SK-N-SH (cell line): ENCODE measurements at regions not wholly inside any gene's neighbourhood (a gene's known extent, or its start where the extent isn't known, plus 50 kb on each side); places are given as distances from the start of the nearest gene placed in this dataset.

ENCODE experiments used
- CTCF ChIA-PET: fragments of 300-600, 350-600 bp; formaldehyde crosslinking; extraction: SDS; loops from one replicate; lab custom pipeline; 2021; lab: Yijun Ruan, JAX
- POLR2A ChIA-PET: fragments of 350-600 bp; sonication (Branson Sonifier 250); formaldehyde crosslinking; extraction: SDS; loops from one replicate; lab custom pipeline; 2020; ENCODE audit warnings: antibody characterized with exemption, inconsistent platforms; lab: Yijun Ruan, JAX
- DNase-seq: peaks from one replicate; pipeline ENCODE4 v3.0.0; 2012
- H2AFZ ChIP-seq: fragments of 200-600 bp; sonication (generic); 2 replicates; pipeline ENCODE4 v1.8.1; 2016; ENCODE audit warnings: antibody characterized with exemption, mild to moderate bottlenecking, low read depth
- H3F3A ChIP-seq: fragments of 200-600 bp; sonication (generic); replicated peaks from 2 replicates; pipeline ENCODE3; 2016; ENCODE audit warnings: antibody characterized with exemption, mild to moderate bottlenecking; ENCODE audit not compliant: insufficient read depth
- H3K27ac ChIP-seq, 2 experiments: fragments of 200-500 bp in 1 of 2; fragments of 200-600 bp in 1 of 2; sonication (Bioruptor generic) in 1 of 2; sonication (generic), shearing (Covaris generic) in 1 of 2; 2 replicates each; pipeline versions ENCODE4 v1.5.1 to v1.6.1; 2014 to 2016; ENCODE audit warnings: low read depth in 2 of 2, inconsistent platforms in 1 of 2, low read length in 1 of 2, mild to moderate bottlenecking in 1 of 2, mixed read lengths in 1 of 2
- H3K27me3 ChIP-seq: fragments of 200-600 bp; sonication (generic), shearing (Covaris generic); 2 replicates; pipeline ENCODE4 v1.6.1; 2016; ENCODE audit warnings: mixed run types; ENCODE audit not compliant: insufficient read depth
- H3K36me3 ChIP-seq, 2 experiments: fragments of 200-500 bp in 1 of 2; fragments of 200-600 bp in 1 of 2; sonication (Bioruptor generic) in 1 of 2; sonication (generic) in 1 of 2; replicated peaks in 1 of 2; 2 replicates each; pipeline versions ENCODE3 to v1.5.1; 2014 to 2016; ENCODE audit warnings: low read length in 1 of 2, mild to moderate bottlenecking in 1 of 2; ENCODE audit not compliant: insufficient read depth in 2 of 2, control insufficient read depth in 1 of 2
- H3K4me1 ChIP-seq, 2 experiments: fragments of 200-500 bp in 1 of 2; fragments of 200-600 bp in 1 of 2; sonication (Bioruptor generic) in 1 of 2; sonication (generic), shearing (Covaris generic) in 1 of 2; 2 replicates each; pipeline versions ENCODE4 v1.5.1 to v1.6.1; 2014 to 2016; ENCODE audit warnings: low read depth in 1 of 2, low read length in 1 of 2, mixed run types in 1 of 2; ENCODE audit not compliant: insufficient read depth in 2 of 2, control insufficient read depth in 1 of 2
- H3K4me2 ChIP-seq: fragments of 200-600 bp; sonication (generic), shearing (Covaris generic); 2 replicates; pipeline ENCODE4 v1.6.1; 2017; ENCODE audit warnings: mixed run types
- H3K4me3 ChIP-seq, 2 experiments: fragments of 200-500 bp in 1 of 2; fragments of 200-600 bp in 1 of 2; sonication (Bioruptor generic) in 1 of 2; sonication (generic), shearing (Covaris generic) in 1 of 2; 2 replicates each; pipeline versions ENCODE4 v1.5.1 to v1.8.1; 2014 to 2016; ENCODE audit warnings: low read depth in 2 of 2, inconsistent platforms in 1 of 2, low read length in 1 of 2, mild to moderate bottlenecking in 1 of 2, mixed read lengths in 1 of 2, moderate library complexity in 1 of 2
- H3K79me2 ChIP-seq: fragments of 200-600 bp; sonication (generic); 2 replicates; pipeline ENCODE4 v1.8.1; 2017; ENCODE audit warnings: mild to moderate bottlenecking; ENCODE audit not compliant: insufficient read depth
- H3K9ac ChIP-seq: fragments of 200-600 bp; sonication (generic); 2 replicates; pipeline ENCODE4 v1.6.1; 2017; ENCODE audit warnings: mixed run types
- H3K9me2 ChIP-seq: fragments of 200-600 bp; sonication (generic); 2 replicates; pipeline ENCODE4 v1.6.1; 2017; ENCODE audit warnings: mixed run types
- H3K9me3 ChIP-seq: fragments of 200-600 bp; sonication (generic); 2 replicates; pipeline ENCODE4 v1.6.1; 2017; ENCODE audit warnings: mixed run types, mild to moderate bottlenecking, moderate library complexity
- H4K20me1 ChIP-seq: fragments of 200-600 bp; sonication (generic); 2 replicates; pipeline ENCODE4 v1.6.1; 2017; ENCODE audit warnings: mild to moderate bottlenecking, mixed run types; ENCODE audit not compliant: insufficient read depth
- CTCF ChIP-seq: fragments of 200-600 bp; sonication (generic); IDR thresholded peaks from 2 replicates; pipeline ENCODE4 v1.6.1; 2017; ENCODE audit warnings: antibody characterized with exemption, mild to moderate bottlenecking, moderate library complexity
- EZH2phosphoT487 ChIP-seq: fragments of 200-600 bp; sonication (generic); IDR thresholded peaks from 2 replicates; pipeline ENCODE4 v1.6.1; 2017; ENCODE audit warnings: low read depth, mixed run types, mild to moderate bottlenecking, antibody characterized with exemption, moderate library complexity, borderline replicate concordance
- FOSL2 ChIP-seq: IDR thresholded peaks from 2 replicates; pipeline ENCODE4 v1.4.0; 2012; ENCODE audit warnings: low read depth, mild to moderate bottlenecking, moderate library complexity, borderline replicate concordance
- FOXJ3 ChIP-seq: sonication (generic); formaldehyde crosslinking; IDR thresholded peaks from 2 replicates; pipeline ENCODE4 v1.5.1; 2020; ENCODE audit warnings: mild to moderate bottlenecking, missing genetic modification reagents
- JUND ChIP-seq: IDR thresholded peaks from 2 replicates; pipeline ENCODE4 v1.4.0; 2012
- NRF1 ChIP-seq: IDR thresholded peaks from 2 replicates; pipeline ENCODE4 v1.6.1; 2012; ENCODE audit warnings: low read depth, mild to moderate bottlenecking, low read length
- SIN3A ChIP-seq: IDR thresholded peaks from 2 replicates; pipeline ENCODE4 v1.6.1; 2012; ENCODE audit warnings: low read depth, mild to moderate bottlenecking, low read length, moderate library complexity, borderline replicate concordance
- TEAD4 ChIP-seq: IDR thresholded peaks from 2 replicates; pipeline ENCODE4 v1.4.0; 2012; ENCODE audit warnings: mild to moderate bottlenecking, borderline replicate concordance; ENCODE audit not compliant: insufficient read depth
- USF1 ChIP-seq: IDR thresholded peaks from 2 replicates; pipeline ENCODE4 v1.4.0; 2012; ENCODE audit warnings: low read depth, borderline replicate concordance
- YY1 ChIP-seq: IDR thresholded peaks from 2 replicates; pipeline ENCODE4 v1.4.0; 2012; ENCODE audit warnings: low read depth, mild to moderate bottlenecking
- WGBS: methylation state at CpG from one replicate; pipeline ENCODE4 v1.1.6; 2017; ENCODE audit warnings: low lambda C conversion rate; 5-methylcytosine and 5-hydroxymethylcytosine counted together
- TF ChIP-seq, protein P1 (sequence below): IDR thresholded peaks from 2 replicates; pipeline ENCODE4 v1.4.0; 2012; ENCODE audit warnings: low read depth, borderline replicate concordance
- TF ChIP-seq, protein P2 (sequence below): fragments of 150-350 bp; IDR thresholded peaks from 2 replicates; pipeline ENCODE4 v1.6.1; 2016; ENCODE audit warnings: mild to moderate bottlenecking, low read depth, low read length

- H3K4me3 ChIP-seq: no peak overlapping the region
- no peaks in the 10 kb centered on the region for H3K9me2 ChIP-seq
- no peaks in the 10 kb centered on the region for H3F3A ChIP-seq
- H3K4me1 ChIP-seq: peaks cover 0 to 5% of the 10 kb centered on the region in 2 experiments; a peak in 1 of 4 replicates
- peaks cover 23% of the 10 kb centered on the region; the same call in 1 of the 2 replicates for H3K27me3 ChIP-seq
- H3K27ac ChIP-seq: no peak overlapping the region
- TF ChIP-seq TEAD4 (no peak), CTCF (no peak), NRF1 (no peak), YY1 (no peak)
- TF ChIP-seq, protein P1, sequence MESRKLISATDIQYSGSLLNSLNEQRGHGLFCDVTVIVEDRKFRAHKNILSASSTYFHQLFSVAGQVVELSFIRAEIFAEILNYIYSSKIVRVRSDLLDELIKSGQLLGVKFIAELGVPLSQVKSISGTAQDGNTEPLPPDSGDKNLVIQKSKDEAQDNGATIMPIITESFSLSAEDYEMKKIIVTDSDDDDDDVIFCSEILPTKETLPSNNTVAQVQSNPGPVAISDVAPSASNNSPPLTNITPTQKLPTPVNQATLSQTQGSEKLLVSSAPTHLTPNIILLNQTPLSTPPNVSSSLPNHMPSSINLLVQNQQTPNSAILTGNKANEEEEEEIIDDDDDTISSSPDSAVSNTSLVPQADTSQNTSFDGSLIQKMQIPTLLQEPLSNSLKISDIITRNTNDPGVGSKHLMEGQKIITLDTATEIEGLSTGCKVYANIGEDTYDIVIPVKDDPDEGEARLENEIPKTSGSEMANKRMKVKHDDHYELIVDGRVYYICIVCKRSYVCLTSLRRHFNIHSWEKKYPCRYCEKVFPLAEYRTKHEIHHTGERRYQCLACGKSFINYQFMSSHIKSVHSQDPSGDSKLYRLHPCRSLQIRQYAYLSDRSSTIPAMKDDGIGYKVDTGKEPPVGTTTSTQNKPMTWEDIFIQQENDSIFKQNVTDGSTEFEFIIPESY: no peak
- no peaks in the 10 kb centered on the region for H3K9me3 ChIP-seq
- no peaks in the 10 kb centered on the region for H3K36me3 ChIP-seq
- POLR2A ChIA-PET: no interaction called here
- 44% methylated on average over 6 of the region's 6 CpGs for WGBS
- no peak overlapping the region for H3K4me2 ChIP-seq
- no peak overlapping the region for H2AFZ ChIP-seq
- DNase-seq: no peak
- no peak overlapping the region for H3K9ac ChIP-seq
- no peaks in the 10 kb centered on the region for H4K20me1 ChIP-seq
- no peaks in the 10 kb centered on the region for H3K79me2 ChIP-seq
- CTCF ChIA-PET: interaction anchor here (1.0 kb wide), 1 partner anchor 10 kb away, joined by 3 read pairs; no protein-coding TSS in a partner anchor
These were observed 156.3 kb upstream of the MVB12B start for GRCh38 chr9:126170286-126170823.

GRCh38 chr9:126171641-126172040 is 155.0 kb upstream of the MVB12B start:
- H4K20me1 ChIP-seq: no peaks in the 10 kb centered on the region
- CTCF ChIA-PET: no interaction called here
- no peak for DNase-seq
- no peak overlapping the region for H3K27ac ChIP-seq
- 86% methylated on average over 8 of the region's 8 CpGs for WGBS
- no peak overlapping the region for H3K4me3 ChIP-seq
- no peaks in the 10 kb centered on the region for H3K9me2 ChIP-seq
- no peak for TF ChIP-seq SIN3A
- no peak for TF ChIP-seq JUND
- TF ChIP-seq, protein P2, sequence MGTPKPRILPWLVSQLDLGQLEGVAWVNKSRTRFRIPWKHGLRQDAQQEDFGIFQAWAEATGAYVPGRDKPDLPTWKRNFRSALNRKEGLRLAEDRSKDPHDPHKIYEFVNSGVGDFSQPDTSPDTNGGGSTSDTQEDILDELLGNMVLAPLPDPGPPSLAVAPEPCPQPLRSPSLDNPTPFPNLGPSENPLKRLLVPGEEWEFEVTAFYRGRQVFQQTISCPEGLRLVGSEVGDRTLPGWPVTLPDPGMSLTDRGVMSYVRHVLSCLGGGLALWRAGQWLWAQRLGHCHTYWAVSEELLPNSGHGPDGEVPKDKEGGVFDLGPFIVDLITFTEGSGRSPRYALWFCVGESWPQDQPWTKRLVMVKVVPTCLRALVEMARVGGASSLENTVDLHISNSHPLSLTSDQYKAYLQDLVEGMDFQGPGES: no peak
- no peak for TF ChIP-seq EZH2phosphoT487
- no peak for TF ChIP-seq FOSL2
- TF ChIP-seq, protein P1: no peak
- TF ChIP-seq TEAD4: no peak
- no peak for TF ChIP-seq USF1
- TF ChIP-seq FOXJ3: no peak
- TF ChIP-seq, all 33 proteins: peak for 0
- no peak overlapping the region for H2AFZ ChIP-seq
- peaks cover 0 to 5% of the 10 kb centered on the region in 2 experiments; a peak in 1 of 4 replicates for H3K4me1 ChIP-seq
- H3K79me2 ChIP-seq: no peaks in the 10 kb centered on the region
- H3K9me3 ChIP-seq: no peaks in the 10 kb centered on the region
- POLR2A ChIA-PET: no interaction called here
- no peaks in the 10 kb centered on the region for H3F3A ChIP-seq
- H3K4me2 ChIP-seq: no peak overlapping the region
- H3K27me3 ChIP-seq: peaks cover 13% of the 10 kb centered on the region; the same call in 1 of the 2 replicates
- H3K9ac ChIP-seq: no peak overlapping the region
- H3K36me3 ChIP-seq: no peaks in the 10 kb centered on the region
